AG04450 (cell line): ENCODE measurements at regions not wholly inside any gene's neighbourhood (a gene's known extent, or its start where the extent isn't known, plus 50 kb on each side); places are given as distances from the start of the nearest gene placed in this dataset.

Source experiments
- CTCF ChIA-PET: fragments of 300-600, 350-600 bp; formaldehyde crosslinking; extraction: SDS; loops from one replicate; lab custom pipeline; 2022; ENCODE audit warnings: antibody characterized with exemption, inconsistent platforms; lab: Charles Lee
- POLR2A ChIA-PET: fragments of 350-600 bp; formaldehyde crosslinking; extraction: SDS; loops from one replicate; lab custom pipeline; 2021; ENCODE audit warnings: antibody characterized with exemption, inconsistent platforms; lab: Yijun Ruan, JAX
- DNase-seq: peaks from one replicate; pipeline ENCODE4 v3.0.0-alpha.2; 2011; ENCODE audit warnings: low read depth, low spot score
- H3K27ac ChIP-seq: one replicate; pipeline ENCODE4 v1.5.1; 2012; ENCODE audit warnings: low read depth, low read length, control low read depth
- H3K27me3 ChIP-seq: one replicate; pipeline ENCODE4 v1.6.0; 2012; ENCODE audit warnings: low read length; ENCODE audit not compliant: control insufficient read depth, insufficient read depth
- H3K4me3 ChIP-seq: 2 replicates; pipeline ENCODE4 v1.5.1; 2011; ENCODE audit warnings: mild to moderate bottlenecking, low read depth, low read length, control low read depth
- H3K9me3 ChIP-seq: 2 replicates; pipeline ENCODE4 v1.5.1; 2012; ENCODE audit warnings: low read length; ENCODE audit not compliant: control insufficient read depth, insufficient read depth
- CTCF ChIP-seq: IDR thresholded peaks from 2 replicates; pipeline ENCODE4 v1.5.1; 2011; ENCODE audit warnings: low read depth, low read length, control low read depth, inconsistent platforms

GRCh38 chr16:82224821-82225220 lies 54.8 kb upstream of the MPHOSPH6 start:
- H3K4me3 ChIP-seq, result no peak overlapping the region
- TF ChIP-seq CTCF, result no peak
- no peak overlapping the region for H3K27ac ChIP-seq
- CTCF ChIA-PET, result interaction anchor here (1.3 to 1.9 kb wide), 4 partner anchors 39 to 335 kb away, joined by 3 to 13 read pairs (median 5); no protein-coding TSS in a partner anchor
- no peak for DNase-seq
- POLR2A ChIA-PET, result no interaction called here
- peaks cover 6% of the 10 kb centered on the region for H3K27me3 ChIP-seq
- H3K9me3 ChIP-seq, result no peaks in the 10 kb centered on the region

GRCh38 chr16:82220541-82220940 lies 50.5 kb upstream of the MPHOSPH6 start:
- no peak for TF ChIP-seq CTCF
- POLR2A ChIA-PET, result no interaction called here

More at GRCh38 chr16:82220541-82220940, 50.5 kb upstream of the MPHOSPH6 start:
- CTCF ChIA-PET, result interaction anchor here (2.5 kb wide), 1 partner anchor 10 kb away, joined by 17 read pairs; no protein-coding TSS in a partner anchor
- Histone ChIP-seq H3K27ac (no peak overlapping the region), H3K27me3 (peaks cover 8% of the 10 kb centered on the region), H3K4me3 (no peak overlapping the region), H3K9me3 (no peaks in the 10 kb centered on the region)
- DNase-seq, result no peak
